H1 (cell line): ENCODE measurements at regions not wholly inside any gene's neighbourhood (a gene's known extent, or its start where the extent isn't known, plus 50 kb on each side); places are given as distances from the start of the nearest gene placed in this dataset.

Experiments
- CTCF ChIA-PET: fragments of 300-600 bp; sonication (Branson Sonifier 250); formaldehyde crosslinking; loops from one replicate; lab custom pipeline; 2021; ENCODE audit not compliant: partially characterized antibody; lab: Charles Lee
- POLR2A ChIA-PET: fragments of 300-600 bp; sonication (Branson Sonifier 250); formaldehyde crosslinking; loops from one replicate; lab custom pipeline; 2021; ENCODE audit warnings: inconsistent platforms; ENCODE audit not compliant: partially characterized antibody; lab: Charles Lee
- DNase-seq, 2 experiments: peaks; one replicate each; pipeline versions ENCODE4 v3.0.0 to v3.0.0-alpha.2; 2010 to 2022; ENCODE audit warnings: low spot score in 2 of 2, low read depth in 1 of 2, mixed read lengths in 1 of 2
- FAIRE-seq: peaks from 2 replicates; lab custom pipeline; 2011; peaks lifted over from hg19 to GRCh38; lab: Jason Lieb, UNC
- H2AFZ ChIP-seq: 2 replicates; pipeline ENCODE4 v1.8.1; 2012; ENCODE audit warnings: low read length, inconsistent platforms
- H2AK5ac ChIP-seq: 2 replicates; pipeline ENCODE4 v1.6.1; 2013; ENCODE audit warnings: low read depth, low read length
- H2BK120ac ChIP-seq: replicated peaks from 2 replicates; pipeline ENCODE3; 2013; ENCODE audit warnings: low read depth, low read length, inconsistent platforms
- H2BK12ac ChIP-seq: 2 replicates; pipeline ENCODE4 v1.6.1; 2013; ENCODE audit warnings: low read depth, low read length
- H2BK15ac ChIP-seq: 2 replicates; pipeline ENCODE4 v1.6.1; 2013; ENCODE audit warnings: low read length
- H2BK20ac ChIP-seq: 2 replicates; pipeline ENCODE4 v1.6.1; 2013; ENCODE audit warnings: low read length
- H2BK5ac ChIP-seq: 2 replicates; pipeline ENCODE4 v1.6.1; 2013; ENCODE audit warnings: low read depth, low read length
- H3K14ac ChIP-seq: 2 replicates; pipeline ENCODE4 v1.6.1; 2013; ENCODE audit warnings: inconsistent platforms; ENCODE audit not compliant: insufficient read length
- H3K18ac ChIP-seq: 2 replicates; pipeline ENCODE4 v1.6.1; 2013; ENCODE audit warnings: low read length; ENCODE audit errors: extremely low read depth
- H3K23ac ChIP-seq: 2 replicates; pipeline ENCODE4 v1.6.1; 2013; ENCODE audit warnings: inconsistent platforms; ENCODE audit not compliant: insufficient read length
- H3K23me2 ChIP-seq: 2 replicates; pipeline ENCODE4 v1.6.1; 2013; ENCODE audit warnings: low read depth, low read length
- H3K27ac ChIP-seq: 2 replicates; pipeline ENCODE4 v1.6.1; 2011; ENCODE audit warnings: low read depth, low read length, inconsistent platforms
- H3K27me3 ChIP-seq, 4 experiments: replicated peaks in 1 of 4; 1 replicate in 1 of 4; 2 replicates in 3 of 4; pipeline versions ENCODE4 v1.6.1 to v1.8.1; 2011 to 2013; ENCODE audit warnings: low read length in 3 of 4, mild to moderate bottlenecking in 3 of 4, inconsistent platforms in 2 of 4, mixed read lengths in 2 of 4, moderate library complexity in 1 of 4; ENCODE audit not compliant: control insufficient read depth in 3 of 4, insufficient read depth in 3 of 4; ENCODE audit errors: extremely low read depth in 1 of 4
- H3K36me3 ChIP-seq, 4 experiments: 2 replicates each; pipeline versions ENCODE4 v1.6.1 to v1.8.1; 2011 to 2013; ENCODE audit warnings: mild to moderate bottlenecking in 4 of 4, low read length in 3 of 4, moderate library complexity in 2 of 4, control low read depth in 1 of 4, inconsistent platforms in 1 of 4; ENCODE audit not compliant: insufficient read depth in 4 of 4, control insufficient read depth in 2 of 4
- H3K4ac ChIP-seq: replicated peaks from 2 replicates; pipeline ENCODE3; 2013; ENCODE audit warnings: low read length, low read depth, mixed read lengths, inconsistent platforms; ENCODE audit not compliant: insufficient read length
- H3K4me1 ChIP-seq, 4 experiments: replicated peaks in 1 of 4; 1 replicate in 1 of 4; 2 replicates in 3 of 4; pipeline versions ENCODE4 v1.6.1 to v1.8.1; 2011 to 2013; ENCODE audit warnings: low read length in 3 of 4, inconsistent platforms in 2 of 4, mixed read lengths in 1 of 4; ENCODE audit not compliant: insufficient read depth in 4 of 4, control insufficient read depth in 3 of 4
- H3K4me2 ChIP-seq, 2 experiments: 2 replicates each; pipeline versions ENCODE4 v1.6.1 to v1.8.1; 2011 to 2013; ENCODE audit warnings: low read depth in 2 of 2, low read length in 2 of 2, control low read depth in 1 of 2, inconsistent platforms in 1 of 2, mild to moderate bottlenecking in 1 of 2; ENCODE audit not compliant: insufficient read depth in 1 of 2
- H3K4me3 ChIP-seq, 4 experiments: fragments of 200-600, 300-600 bp in 1 of 4; sonication (generic), shearing (Covaris generic), sonication (Bioruptor Twin) in 1 of 4; 2 replicates each; pipeline versions ENCODE4 v1.5.1 to v1.8.1; 2011 to 2016; ENCODE audit warnings: low read length in 4 of 4, low read depth in 3 of 4, control low read depth in 2 of 4, inconsistent platforms in 2 of 4, mild to moderate bottlenecking in 2 of 4, mixed read lengths in 1 of 4, moderate library complexity in 1 of 4; ENCODE audit not compliant: insufficient read depth in 2 of 4; ENCODE audit errors: extremely low read depth in 1 of 4
- H3K56ac ChIP-seq: replicated peaks from 2 replicates; pipeline ENCODE3; 2013; ENCODE audit warnings: low read depth, mild to moderate bottlenecking, mixed read lengths, low read length, inconsistent platforms; ENCODE audit not compliant: insufficient read length
- H3K79me1 ChIP-seq: 2 replicates; pipeline ENCODE4 v1.6.1; 2013; ENCODE audit warnings: low read depth, low read length, control low read depth
- H3K79me2 ChIP-seq, 2 experiments: 2 replicates each; pipeline versions ENCODE4 v1.6.1 to v1.8.1; 2012 to 2013; ENCODE audit warnings: low read length in 2 of 2, mild to moderate bottlenecking in 2 of 2, inconsistent platforms in 1 of 2; ENCODE audit not compliant: insufficient read depth in 2 of 2, control insufficient read depth in 1 of 2
- H3K9ac ChIP-seq, 4 experiments: replicated peaks in 1 of 4; 1 replicate in 1 of 4; 2 replicates in 3 of 4; pipeline versions ENCODE4 v1.6.1 to v1.8.1; 2011 to 2013; ENCODE audit warnings: low read depth in 3 of 4, low read length in 3 of 4, control low read depth in 2 of 4, mild to moderate bottlenecking in 2 of 4, moderate library complexity in 2 of 4, inconsistent platforms in 1 of 4; ENCODE audit errors: extremely low read depth in 1 of 4
- H3K9me3 ChIP-seq, 2 experiments: 2 replicates each; pipeline versions ENCODE4 v1.6.1 to v1.8.1; 2012 to 2013; ENCODE audit warnings: mild to moderate bottlenecking in 2 of 2, moderate library complexity in 2 of 2, control low read depth in 1 of 2, inconsistent platforms in 1 of 2, low read depth in 1 of 2, low read length in 1 of 2, mixed read lengths in 1 of 2; ENCODE audit not compliant: insufficient read depth in 2 of 2
- H4K20me1 ChIP-seq, 2 experiments: replicated peaks in 1 of 2; 2 replicates each; pipeline versions ENCODE3 to v1.8.1; 2011 to 2013; ENCODE audit warnings: inconsistent platforms in 2 of 2, low read length in 2 of 2, mild to moderate bottlenecking in 1 of 2; ENCODE audit not compliant: insufficient read depth in 2 of 2, control insufficient read depth in 1 of 2
- H4K5ac ChIP-seq: 2 replicates; pipeline ENCODE4 v1.6.1; 2013; ENCODE audit warnings: low read length, low read depth, mixed read lengths, inconsistent platforms; ENCODE audit not compliant: insufficient read length
- H4K8ac ChIP-seq: 2 replicates; pipeline ENCODE4 v1.8.0; 2013; ENCODE audit warnings: mild to moderate bottlenecking, moderate library complexity, low read length, inconsistent platforms; ENCODE audit not compliant: insufficient read depth; ENCODE audit errors: extremely low read depth
- H4K91ac ChIP-seq: replicated peaks from 2 replicates; pipeline ENCODE3; 2013; ENCODE audit warnings: low read length, mixed read lengths, inconsistent platforms; ENCODE audit not compliant: insufficient read length
- ASH2L ChIP-seq: fragments of 200-600, 300-600 bp; sonication (generic); IDR thresholded peaks from one replicate; pipeline ENCODE4 v1.7.1; 2017; ENCODE audit warnings: low read length
- BACH1 ChIP-seq: IDR thresholded peaks from 2 replicates; pipeline ENCODE4 v1.6.1; 2012; ENCODE audit warnings: low read length, improper control_type of control experiment
- CHD1 ChIP-seq: IDR thresholded peaks from 2 replicates; pipeline ENCODE4 v1.6.1; 2012; ENCODE audit warnings: low read depth, low read length, improper control_type of control experiment
- JUN ChIP-seq: IDR thresholded peaks from 2 replicates; pipeline ENCODE4 v1.6.1; 2011; ENCODE audit warnings: low read depth, mild to moderate bottlenecking, improper control_type of control experiment, low read length
- MAFK ChIP-seq: IDR thresholded peaks from 2 replicates; pipeline ENCODE4 v1.6.1; 2012; ENCODE audit warnings: low read depth, mild to moderate bottlenecking, improper control_type of control experiment, low read length
- MAX ChIP-seq: IDR thresholded peaks from 2 replicates; pipeline ENCODE4 v1.6.1; 2012; ENCODE audit warnings: inconsistent platforms
- RAD21 ChIP-seq, 2 experiments: IDR thresholded peaks in 1 of 2; conservative IDR thresholded peaks in 1 of 2; 2 replicates each; pipeline ENCODE4 v1.6.1; 2011; ENCODE audit warnings: low read depth in 2 of 2, low read length in 2 of 2, improper control_type of control experiment in 1 of 2, inconsistent platforms in 1 of 2, mild to moderate bottlenecking in 1 of 2, moderate library complexity in 1 of 2
- TAF1 ChIP-seq: IDR thresholded peaks from 2 replicates; pipeline ENCODE4 v1.6.1; 2011; ENCODE audit warnings: mild to moderate bottlenecking, low read depth, low read length
- ZNF274 ChIP-seq: IDR thresholded peaks from 2 replicates; pipeline ENCODE4 v1.7.0; 2012; ENCODE audit warnings: low read length, borderline replicate concordance; ENCODE audit errors: extremely low read depth
- WGBS, 2 experiments: shearing (Covaris generic) in 1 of 2; methylation state at CpG; one replicate each; pipeline versions ENCODE4 v1.1.6 to v1.1.7; 2013 to 2015; ENCODE audit warnings: low lambda C conversion rate in 2 of 2, mixed read lengths in 2 of 2, inconsistent platforms in 1 of 2, low coverage in 1 of 2, missing lambda C conversion rate in 1 of 2; ENCODE audit not compliant: insufficient replicate concordance in 2 of 2, insufficient coverage in 1 of 2, insufficient read length in 1 of 2; ENCODE audit errors: extremely low coverage in 1 of 2, missing lambda C conversion rate in 1 of 2; 5-methylcytosine and 5-hydroxymethylcytosine counted together

DNA sequence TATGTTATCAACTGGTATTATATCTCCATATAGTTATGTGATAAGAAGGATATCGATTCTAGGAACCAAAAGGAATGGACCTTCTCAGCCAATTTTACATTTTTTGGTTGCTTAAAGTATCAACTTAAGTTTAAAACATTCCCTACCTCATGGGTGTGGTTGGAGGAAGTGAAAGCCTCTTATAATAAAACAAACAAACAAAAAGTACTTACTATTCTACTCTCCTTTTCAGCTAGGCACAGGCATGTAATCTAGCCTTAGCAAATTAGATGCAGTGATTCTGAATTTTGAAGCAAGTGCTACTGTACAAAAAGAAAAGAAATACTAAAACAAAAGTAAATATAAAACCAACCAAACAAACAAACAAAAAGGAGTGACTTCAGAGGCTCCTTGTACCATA is 485.4 kb downstream of the C4orf33 start:
- Histone ChIP-seq H2BK5ac (no peak overlapping the region), H2BK120ac (no peak overlapping the region), H3K4me1 (no peaks in the 10 kb centered on the region), H4K5ac (no peak overlapping the region), H3K79me2 (no peaks in the 10 kb centered on the region), H2BK15ac (no peak overlapping the region), H3K27ac (no peak overlapping the region), H4K20me1 (no peaks in the 10 kb centered on the region), H3K27me3 (no peaks in the 10 kb centered on the region), H2AK5ac (no peak overlapping the region), H4K8ac (no peak overlapping the region), H3K23me2 (no peaks in the 10 kb centered on the region), H3K36me3 (no peaks in the 10 kb centered on the region), H3K18ac (no peak overlapping the region), H3K23ac (no peak overlapping the region), H3K56ac (no peak overlapping the region), H2AFZ (no peak overlapping the region), H4K91ac (no peak overlapping the region), H3K4ac (no peak overlapping the region), H3K9ac (no peak overlapping the region), H2BK12ac (no peak overlapping the region), H3K9me3 (no peaks in the 10 kb centered on the region), H3K14ac (no peak overlapping the region), H3K79me1 (no peaks in the 10 kb centered on the region), H2BK20ac (no peak overlapping the region), H3K4me2 (no peak overlapping the region), H3K4me3 (no peak overlapping the region)
- FAIRE-seq (no peak), DNase-seq (no peak)
- ChIA-PET CTCF (interaction anchor here (1.3 kb wide), 1 partner anchor 60 kb away, joined by 3 read pairs; no protein-coding TSS in a partner anchor), POLR2A (no interaction called here)
- TF ChIP-seq CHD1 (no peak), MAFK (no peak), RAD21 (IDR thresholded peaks at IDR 0.05 in 1 of 2, conservative IDR thresholded peaks at IDR 0.05 in 1 of 2; ENCODE audit: low read depth in 2 of 2, low read length in 2 of 2) (no peak), TAF1 (no peak), JUN (no peak), ASH2L (no peak), MAX (no peak), ZNF274 (no peak), BACH1 (no peak)
- 92% methylated on average over 1 of the region's 1 CpG; no CpG with 5 or more reads in 1 of the 2 experiments for WGBS, 2 experiments
